GM23338 (cell line): ENCODE measurements at regions not wholly inside any gene's neighbourhood (a gene's known extent, or its start where the extent isn't known, plus 50 kb on each side); places are given as distances from the start of the nearest gene placed in this dataset.

Source experiments
- ATAC-seq: fragments of 200-7000 bp; cut with Tn5 transposase; 3 replicates; pipeline ENCODE4 v1.9.1; 2020
- DNase-seq: peaks from one replicate; pipeline ENCODE4 v3.0.0-alpha.2; 2015; ENCODE audit warnings: low spot score
- H2AFZ ChIP-seq: fragments of 200-600 bp; sonication (generic); 2 replicates; pipeline ENCODE4 v1.8.0; 2016; ENCODE audit warnings: antibody characterized with exemption, mild to moderate bottlenecking, moderate library complexity
- H3F3A ChIP-seq: fragments of 200-600 bp; sonication (generic); replicated peaks from 2 replicates; pipeline ENCODE4 v1.8.0; 2017; ENCODE audit warnings: antibody characterized with exemption, mixed run types, low read depth
- H3K27ac ChIP-seq: fragments of 200-600 bp; sonication (generic); 2 replicates; pipeline ENCODE4 v1.6.1; 2016; ENCODE audit warnings: low read depth
- H3K27me3 ChIP-seq: fragments of 200-600 bp; sonication (generic); 2 replicates; pipeline ENCODE4 v1.8.0; 2016; ENCODE audit warnings: mild to moderate bottlenecking, mixed run types, moderate library complexity; ENCODE audit not compliant: insufficient read depth
- H3K36me3 ChIP-seq: fragments of 200-600 bp; sonication (generic); 2 replicates; pipeline ENCODE4 v1.8.0; 2016; ENCODE audit warnings: mild to moderate bottlenecking; ENCODE audit not compliant: insufficient read depth
- H3K4me1 ChIP-seq: fragments of 200-600 bp; sonication (generic); 2 replicates; pipeline ENCODE4 v1.8.0; 2016; ENCODE audit warnings: mild to moderate bottlenecking, moderate library complexity; ENCODE audit not compliant: insufficient read depth
- H3K4me2 ChIP-seq: fragments of 200-600 bp; sonication (generic); 2 replicates; pipeline ENCODE4 v1.7.1; 2017; ENCODE audit warnings: mixed run types
- H3K4me3 ChIP-seq: fragments of 200-600 bp; sonication (generic); 2 replicates; pipeline ENCODE4 v1.6.1; 2016; ENCODE audit warnings: mixed run types
- H3K79me2 ChIP-seq: fragments of 200-600 bp; sonication (generic); replicated peaks from 2 replicates; pipeline ENCODE4 v1.8.0; 2017; ENCODE audit warnings: mild to moderate bottlenecking; ENCODE audit not compliant: insufficient read depth
- H3K9me2 ChIP-seq: fragments of 200-600 bp; sonication (generic); 2 replicates; pipeline ENCODE4 v1.8.0; 2017; ENCODE audit not compliant: insufficient read depth
- H4K20me1 ChIP-seq: fragments of 200-600 bp; sonication (generic); replicated peaks from 2 replicates; pipeline ENCODE4 v1.8.0; 2017; ENCODE audit warnings: mild to moderate bottlenecking; ENCODE audit not compliant: insufficient read depth
- H3K27ac Mint-ChIP-seq: 2 replicates; pipeline ENCODE4 v1.8.0; 2020; ENCODE audit warnings: inconsistent platforms, mild to moderate bottlenecking, moderate library complexity, mixed read lengths
- H3K27me3 Mint-ChIP-seq: 3 replicates; pipeline ENCODE4 v1.8.0; 2022; ENCODE audit warnings: low read depth, mild to moderate bottlenecking, moderate library complexity, mixed read lengths, inconsistent platforms; ENCODE audit not compliant: insufficient read depth, poor library complexity
- H3K36me3 Mint-ChIP-seq: 3 replicates; pipeline ENCODE4 v1.8.0; 2021; ENCODE audit warnings: low read depth, mild to moderate bottlenecking, inconsistent platforms, moderate library complexity, mixed read lengths
- H3K4me1 Mint-ChIP-seq: 3 replicates; pipeline ENCODE4 v1.8.0; 2020; ENCODE audit warnings: mild to moderate bottlenecking, inconsistent platforms, mixed read lengths
- H3K4me3 Mint-ChIP-seq: 3 replicates; pipeline ENCODE4 v1.8.0; 2021; ENCODE audit warnings: moderate library complexity, mild to moderate bottlenecking, inconsistent platforms, mixed read lengths
- H3K9me3 Mint-ChIP-seq: 3 replicates; pipeline ENCODE4 v1.8.0; 2020; ENCODE audit warnings: moderate library complexity, mild to moderate bottlenecking, inconsistent platforms, mixed read lengths
- CREB1 ChIP-seq: fragments of 250-450 bp; sonication (Bioruptor Pico); IDR thresholded peaks from 2 replicates; pipeline ENCODE4 v1.5.0; 2020; ENCODE audit warnings: low read depth, mild to moderate bottlenecking, moderate library complexity
- ETS1 ChIP-seq: IDR thresholded peaks from 2 replicates; pipeline ENCODE4 v1.6.1; 2016; ENCODE audit warnings: antibody characterized with exemption
- EZH2 ChIP-seq: fragments of 200-600 bp; sonication (generic); IDR thresholded peaks from one replicate; pipeline ENCODE4 v1.8.0; 2017; ENCODE audit warnings: antibody characterized with exemption, mild to moderate bottlenecking, low read depth; ENCODE audit not compliant: unreplicated experiment
- NANOG ChIP-seq: IDR thresholded peaks from 2 replicates; pipeline ENCODE4 v1.6.1; 2016; ENCODE audit warnings: antibody characterized with exemption, borderline replicate concordance
- POLR2AphosphoS5 ChIP-seq: IDR thresholded peaks from 2 replicates; pipeline ENCODE4 v1.6.1; 2016; ENCODE audit warnings: antibody characterized with exemption, low read depth
- STAT1 ChIP-seq: IDR thresholded peaks from one replicate; pipeline ENCODE4 v1.6.1; 2016; ENCODE audit warnings: antibody characterized with exemption; ENCODE audit not compliant: unreplicated experiment
- TF ChIP-seq, protein P1 (sequence below): fragments of 250-450 bp; sonication (Bioruptor Pico); IDR thresholded peaks from 2 replicates; pipeline ENCODE4 v1.5.0; 2020; ENCODE audit warnings: mild to moderate bottlenecking, moderate library complexity

GRCh38 chr6:2355150-2355549 is 109.7 kb upstream of the GMDS start:
- Mint-ChIP-seq H3K27me3 (peaks cover 2% of the 10 kb centered on the region), H3K4me3 (no peak overlapping the region), H3K4me1 (no peaks in the 10 kb centered on the region; the same call in 2 of the 3 replicates), H3K9me3 (no peaks in the 10 kb centered on the region), H3K27ac (no peak overlapping the region), H3K36me3 (no peaks in the 10 kb centered on the region)
- Histone ChIP-seq H2AFZ (no peak overlapping the region), H3K4me1 (no peaks in the 10 kb centered on the region), H3K4me2 (no peak overlapping the region), H3K27ac (no peak overlapping the region), H3F3A (no peaks in the 10 kb centered on the region), H3K27me3 (no peaks in the 10 kb centered on the region), H3K79me2 (no peaks in the 10 kb centered on the region), H4K20me1 (no peaks in the 10 kb centered on the region), H3K9me2 (no peaks in the 10 kb centered on the region), H3K36me3 (no peaks in the 10 kb centered on the region), H3K4me3 (no peak overlapping the region)
- DNase-seq (no peak), ATAC-seq (no peak)
- TF ChIP-seq, protein P1, sequence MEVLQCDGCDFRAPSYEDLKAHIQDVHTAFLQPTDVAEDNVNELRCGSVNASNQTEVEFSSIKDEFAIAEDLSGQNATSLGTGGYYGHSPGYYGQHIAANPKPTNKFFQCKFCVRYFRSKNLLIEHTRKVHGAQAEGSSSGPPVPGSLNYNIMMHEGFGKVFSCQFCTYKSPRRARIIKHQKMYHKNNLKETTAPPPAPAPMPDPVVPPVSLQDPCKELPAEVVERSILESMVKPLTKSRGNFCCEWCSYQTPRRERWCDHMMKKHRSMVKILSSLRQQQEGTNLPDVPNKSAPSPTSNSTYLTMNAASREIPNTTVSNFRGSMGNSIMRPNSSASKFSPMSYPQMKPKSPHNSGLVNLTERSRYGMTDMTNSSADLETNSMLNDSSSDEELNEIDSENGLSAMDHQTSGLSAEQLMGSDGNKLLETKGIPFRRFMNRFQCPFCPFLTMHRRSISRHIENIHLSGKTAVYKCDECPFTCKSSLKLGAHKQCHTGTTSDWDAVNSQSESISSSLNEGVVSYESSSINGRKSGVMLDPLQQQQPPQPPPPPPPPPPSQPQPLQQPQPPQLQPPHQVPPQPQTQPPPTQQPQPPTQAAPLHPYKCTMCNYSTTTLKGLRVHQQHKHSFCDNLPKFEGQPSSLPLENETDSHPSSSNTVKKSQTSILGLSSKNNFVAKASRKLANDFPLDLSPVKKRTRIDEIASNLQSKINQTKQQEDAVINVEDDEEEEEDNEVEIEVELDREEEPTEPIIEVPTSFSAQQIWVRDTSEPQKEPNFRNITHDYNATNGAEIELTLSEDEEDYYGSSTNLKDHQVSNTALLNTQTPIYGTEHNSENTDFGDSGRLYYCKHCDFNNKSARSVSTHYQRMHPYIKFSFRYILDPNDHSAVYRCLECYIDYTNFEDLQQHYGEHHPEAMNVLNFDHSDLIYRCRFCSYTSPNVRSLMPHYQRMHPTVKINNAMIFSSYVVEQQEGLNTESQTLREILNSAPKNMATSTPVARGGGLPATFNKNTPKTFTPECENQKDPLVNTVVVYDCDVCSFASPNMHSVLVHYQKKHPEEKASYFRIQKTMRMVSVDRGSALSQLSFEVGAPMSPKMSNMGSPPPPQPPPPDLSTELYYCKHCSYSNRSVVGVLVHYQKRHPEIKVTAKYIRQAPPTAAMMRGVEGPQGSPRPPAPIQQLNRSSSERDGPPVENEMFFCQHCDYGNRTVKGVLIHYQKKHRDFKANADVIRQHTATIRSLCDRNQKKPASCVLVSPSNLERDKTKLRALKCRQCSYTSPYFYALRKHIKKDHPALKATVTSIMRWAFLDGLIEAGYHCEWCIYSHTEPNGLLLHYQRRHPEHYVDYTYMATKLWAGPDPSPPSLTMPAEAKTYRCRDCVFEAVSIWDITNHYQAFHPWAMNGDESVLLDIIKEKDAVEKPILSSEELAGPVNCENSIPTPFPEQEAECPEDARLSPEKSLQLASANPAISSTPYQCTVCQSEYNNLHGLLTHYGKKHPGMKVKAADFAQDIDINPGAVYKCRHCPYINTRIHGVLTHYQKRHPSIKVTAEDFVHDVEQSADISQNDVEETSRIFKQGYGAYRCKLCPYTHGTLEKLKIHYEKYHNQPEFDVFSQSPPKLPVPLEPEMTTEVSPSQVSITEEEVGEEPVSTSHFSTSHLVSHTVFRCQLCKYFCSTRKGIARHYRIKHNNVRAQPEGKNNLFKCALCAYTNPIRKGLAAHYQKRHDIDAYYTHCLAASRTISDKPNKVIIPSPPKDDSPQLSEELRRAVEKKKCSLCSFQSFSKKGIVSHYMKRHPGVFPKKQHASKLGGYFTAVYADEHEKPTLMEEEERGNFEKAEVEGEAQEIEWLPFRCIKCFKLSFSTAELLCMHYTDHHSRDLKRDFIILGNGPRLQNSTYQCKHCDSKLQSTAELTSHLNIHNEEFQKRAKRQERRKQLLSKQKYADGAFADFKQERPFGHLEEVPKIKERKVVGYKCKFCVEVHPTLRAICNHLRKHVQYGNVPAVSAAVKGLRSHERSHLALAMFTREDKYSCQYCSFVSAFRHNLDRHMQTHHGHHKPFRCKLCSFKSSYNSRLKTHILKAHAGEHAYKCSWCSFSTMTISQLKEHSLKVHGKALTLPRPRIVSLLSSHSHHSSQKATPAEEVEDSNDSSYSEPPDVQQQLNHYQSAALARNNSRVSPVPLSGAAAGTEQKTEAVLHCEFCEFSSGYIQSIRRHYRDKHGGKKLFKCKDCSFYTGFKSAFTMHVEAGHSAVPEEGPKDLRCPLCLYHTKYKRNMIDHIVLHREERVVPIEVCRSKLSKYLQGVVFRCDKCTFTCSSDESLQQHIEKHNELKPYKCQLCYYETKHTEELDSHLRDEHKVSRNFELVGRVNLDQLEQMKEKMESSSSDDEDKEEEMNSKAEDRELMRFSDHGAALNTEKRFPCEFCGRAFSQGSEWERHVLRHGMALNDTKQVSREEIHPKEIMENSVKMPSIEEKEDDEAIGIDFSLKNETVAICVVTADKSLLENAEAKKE = no peak
- TF ChIP-seq STAT1 (no peak), NANOG (no peak), EZH2 (no peak)

GRCh38 chr6:2354138-2354491 is 108.7 kb upstream of the GMDS start:
- Mint-ChIP-seq H3K27ac (no peak overlapping the region), H3K4me3 (no peak overlapping the region), H3K27me3 (peaks cover 2% of the 10 kb centered on the region), H3K36me3 (no peaks in the 10 kb centered on the region), H3K4me1 (no peaks in the 10 kb centered on the region; the same call in 2 of the 3 replicates), H3K9me3 (no peaks in the 10 kb centered on the region)
- H3K27ac ChIP-seq = no peak overlapping the region
- no peak for DNase-seq
- H3K79me2 ChIP-seq = no peaks in the 10 kb centered on the region
- no peaks in the 10 kb centered on the region for H3F3A ChIP-seq
- H4K20me1 ChIP-seq = no peaks in the 10 kb centered on the region
- no peak overlapping the region for H3K4me3 ChIP-seq
- no peak overlapping the region for H2AFZ ChIP-seq
- no peak overlapping the region for H3K4me2 ChIP-seq
- no peaks in the 10 kb centered on the region for H3K36me3 ChIP-seq
- H3K4me1 ChIP-seq = no peaks in the 10 kb centered on the region
- H3K27me3 ChIP-seq = no peaks in the 10 kb centered on the region
- no peak for ATAC-seq
- H3K9me2 ChIP-seq = no peaks in the 10 kb centered on the region
- TF ChIP-seq CREB1 (CRISPR knock-in tag) (no peak), POLR2AphosphoS5 (no peak), NANOG (no peak), ETS1 (no peak)
